HEK293 (cell line): ENCODE measurements at regions not wholly inside any gene's neighbourhood (a gene's known extent, or its start where the extent isn't known, plus 50 kb on each side); places are given as distances from the start of the nearest gene placed in this dataset.

Experiments
- CTCF ChIA-PET: fragments of 350-600 bp; formaldehyde crosslinking; extraction: SDS; loops from one replicate; lab custom pipeline; 2021; ENCODE audit warnings: antibody characterized with exemption; lab: Yijun Ruan, JAX
- POLR2A ChIA-PET: fragments of 300-600 bp; formaldehyde crosslinking; extraction: SDS; loops from one replicate; lab custom pipeline; 2020; ENCODE audit warnings: antibody characterized with exemption, inconsistent platforms; lab: Yijun Ruan, JAX
- H3K27ac ChIP-seq: fragments of 200-500 bp; sonication (Bioruptor generic); 2 replicates; pipeline ENCODE4 v1.5.1; 2014; ENCODE audit warnings: low read depth, low read length, control low read depth, inconsistent platforms; ENCODE audit errors: extremely low read depth
- H3K36me3 ChIP-seq, 2 experiments: fragments of 200-500 bp in 1 of 2; sonication (Bioruptor generic) in 1 of 2; 1 replicate in 1 of 2; 2 replicates in 1 of 2; pipeline ENCODE4 v1.5.1; 2014 to 2017; ENCODE audit warnings: inconsistent platforms in 2 of 2, low read length in 2 of 2; ENCODE audit not compliant: control insufficient read depth in 2 of 2, insufficient read depth in 1 of 2
- H3K4me1 ChIP-seq: fragments of 200-500 bp; sonication (Bioruptor generic); 2 replicates; pipeline ENCODE4 v1.5.1; 2014; ENCODE audit warnings: mild to moderate bottlenecking, low read length, inconsistent platforms; ENCODE audit not compliant: control insufficient read depth, insufficient read depth
- H3K4me3 ChIP-seq: 2 replicates; pipeline ENCODE4 v1.5.1; 2011; ENCODE audit warnings: low read depth, mild to moderate bottlenecking, control low read depth, low read length, moderate library complexity
- H3K9me3 ChIP-seq: fragments of 200-500 bp; sonication (Bioruptor generic); 2 replicates; pipeline ENCODE4 v1.5.1; 2014; ENCODE audit warnings: low read depth, low read length, inconsistent platforms; ENCODE audit not compliant: control insufficient read depth, insufficient read depth
- KLF1 ChIP-seq: fragments of 450-650 bp; formaldehyde crosslinking; IDR thresholded peaks from 2 replicates; pipeline ENCODE4 v1.5.1; 2016; ENCODE audit warnings: missing biosample characterization, missing genetic modification characterization
- MYNN ChIP-seq: fragments of 450-650 bp; formaldehyde crosslinking; IDR thresholded peaks from 2 replicates; pipeline ENCODE4 v1.5.1; 2016; ENCODE audit warnings: missing biosample characterization, missing genetic modification characterization, borderline replicate concordance
- SP3 ChIP-seq: fragments of 450-650 bp; formaldehyde crosslinking; IDR thresholded peaks from 2 replicates; pipeline ENCODE4 v1.5.1; 2016; ENCODE audit warnings: missing biosample characterization, missing genetic modification characterization
- ZBTB7A ChIP-seq: fragments of 450-650 bp; formaldehyde crosslinking; IDR thresholded peaks from 2 replicates; pipeline ENCODE4 v1.5.1; 2016; ENCODE audit warnings: low read depth, missing biosample characterization, missing genetic modification characterization
- ZNF157 ChIP-seq: fragments of 450-650 bp; formaldehyde crosslinking; IDR thresholded peaks from 2 replicates; pipeline ENCODE4 v1.5.1; 2016; ENCODE audit warnings: missing biosample characterization, missing genetic modification characterization
- ZNF202 ChIP-seq: fragments of 450-650 bp; formaldehyde crosslinking; IDR thresholded peaks from 2 replicates; pipeline ENCODE4 v1.5.1; 2016; ENCODE audit warnings: missing biosample characterization, missing genetic modification characterization, borderline replicate concordance
- ZNF214 ChIP-seq: fragments of 450-650 bp; formaldehyde crosslinking; IDR thresholded peaks from 2 replicates; pipeline ENCODE4 v1.5.1; 2017; ENCODE audit warnings: missing biosample characterization, mild to moderate bottlenecking, missing genetic modification characterization, borderline replicate concordance
- ZNF302 ChIP-seq: fragments of 450-650 bp; formaldehyde crosslinking; IDR thresholded peaks from 2 replicates; pipeline ENCODE4 v1.5.1; 2016; ENCODE audit warnings: missing biosample characterization, missing genetic modification characterization, low read depth
- ZNF426 ChIP-seq: fragments of 450-650 bp; formaldehyde crosslinking; IDR thresholded peaks from 2 replicates; pipeline ENCODE4 v1.5.1; 2017; ENCODE audit warnings: missing biosample characterization, missing genetic modification characterization, mild to moderate bottlenecking, inconsistent platforms, moderate library complexity
- ZNF654 ChIP-seq: fragments of 450-650 bp; formaldehyde crosslinking; IDR thresholded peaks from 2 replicates; pipeline ENCODE4 v1.5.1; 2016; ENCODE audit warnings: low read depth, missing biosample characterization, missing genetic modification characterization
- ZNF670 ChIP-seq: fragments of 450-650 bp; formaldehyde crosslinking; IDR thresholded peaks from 2 replicates; pipeline ENCODE4 v1.5.1; 2016; ENCODE audit warnings: missing biosample characterization, missing genetic modification characterization, low read depth
- ZNF776 ChIP-seq: fragments of 450-650 bp; formaldehyde crosslinking; IDR thresholded peaks from 2 replicates; pipeline ENCODE4 v1.5.0; 2017; ENCODE audit warnings: missing biosample characterization, missing genetic modification characterization, borderline replicate concordance
- ZXDB ChIP-seq: fragments of 450-650 bp; formaldehyde crosslinking; IDR thresholded peaks from 2 replicates; pipeline ENCODE4 v1.5.1; 2016; ENCODE audit warnings: missing biosample characterization, missing genetic modification characterization
- TF ChIP-seq, protein P1 (sequence below): fragments of 450-650 bp; formaldehyde crosslinking; IDR thresholded peaks from 2 replicates; pipeline ENCODE4 v1.5.1; 2016; ENCODE audit warnings: missing biosample characterization, missing genetic modification characterization, low read depth
- TF ChIP-seq, protein P2 (sequence below): fragments of 450-650 bp; formaldehyde crosslinking; IDR thresholded peaks from 2 replicates; pipeline ENCODE4 v1.5.1; 2017; ENCODE audit warnings: missing biosample characterization, mild to moderate bottlenecking, missing genetic modification characterization, moderate library complexity
- TF ChIP-seq, protein P3 (sequence below): fragments of 450-650 bp; formaldehyde crosslinking; IDR thresholded peaks from 2 replicates; pipeline ENCODE4 v1.5.1; 2017; ENCODE audit warnings: missing biosample characterization, missing genetic modification characterization
- TF ChIP-seq, protein P4 (sequence below): fragments of 450-650 bp; formaldehyde crosslinking; IDR thresholded peaks from 2 replicates; pipeline ENCODE4 v1.5.1; 2016; ENCODE audit warnings: missing biosample characterization, missing genetic modification characterization
- TF ChIP-seq, protein P5 (sequence below): fragments of 450-650 bp; formaldehyde crosslinking; conservative IDR thresholded peaks from 2 replicates; pipeline ENCODE4 v1.5.1; 2016; ENCODE audit warnings: low read depth, missing biosample characterization, missing genetic modification characterization
- TF ChIP-seq, protein P6 (sequence below): fragments of 450-650 bp; formaldehyde crosslinking; IDR thresholded peaks from 2 replicates; pipeline ENCODE4 v1.5.1; 2017; ENCODE audit warnings: missing biosample characterization, missing genetic modification characterization
- TF ChIP-seq, protein P7 (sequence below): fragments of 450-650 bp; IDR thresholded peaks from 2 replicates; pipeline ENCODE4 v1.5.1; 2018; ENCODE audit warnings: missing biosample characterization, missing genetic modification characterization

DNA sequence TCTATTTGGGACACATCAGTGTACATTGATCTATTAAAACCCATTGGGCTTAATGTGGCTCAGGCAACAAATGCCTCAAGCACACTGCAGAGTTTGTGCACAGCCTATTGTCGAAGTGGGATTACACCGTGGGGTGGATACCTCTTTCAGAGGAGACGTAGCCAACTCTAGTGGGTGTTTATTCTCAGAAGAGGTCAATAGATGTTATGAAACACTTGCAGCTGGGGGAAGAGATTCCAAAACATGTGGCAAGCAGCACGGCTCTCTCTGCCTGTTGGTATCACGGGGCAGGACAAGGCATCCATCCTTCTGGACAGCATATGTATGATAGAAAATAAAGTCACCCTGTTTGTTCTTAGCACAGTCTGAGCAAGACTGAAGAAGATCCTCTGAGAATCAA lies 121.4 kb upstream of the COPS8 start:
- Histone ChIP-seq H3K4me1 (no peaks in the 10 kb centered on the region), H3K4me3 (no peak overlapping the region), H3K27ac (no peak overlapping the region)
- CTCF ChIA-PET, result interaction anchor here (0.6 kb wide), 1 partner anchor 22 kb away, joined by 4 read pairs; no protein-coding TSS in a partner anchor
- TF ChIP-seq KLF1 (tag by site-specific recombination) (no peak), ZNF426 (tag by site-specific recombination) (no peak), ZNF214 (no peak), ZNF670 (tag by site-specific recombination) (no peak), ZNF157 (tag by site-specific recombination) (no peak)
- TF ChIP-seq, protein P1, sequence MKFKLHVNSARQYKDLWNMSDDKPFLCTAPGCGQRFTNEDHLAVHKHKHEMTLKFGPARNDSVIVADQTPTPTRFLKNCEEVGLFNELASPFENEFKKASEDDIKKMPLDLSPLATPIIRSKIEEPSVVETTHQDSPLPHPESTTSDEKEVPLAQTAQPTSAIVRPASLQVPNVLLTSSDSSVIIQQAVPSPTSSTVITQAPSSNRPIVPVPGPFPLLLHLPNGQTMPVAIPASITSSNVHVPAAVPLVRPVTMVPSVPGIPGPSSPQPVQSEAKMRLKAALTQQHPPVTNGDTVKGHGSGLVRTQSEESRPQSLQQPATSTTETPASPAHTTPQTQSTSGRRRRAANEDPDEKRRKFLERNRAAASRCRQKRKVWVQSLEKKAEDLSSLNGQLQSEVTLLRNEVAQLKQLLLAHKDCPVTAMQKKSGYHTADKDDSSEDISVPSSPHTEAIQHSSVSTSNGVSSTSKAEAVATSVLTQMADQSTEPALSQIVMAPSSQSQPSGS, result no peak
- TF ChIP-seq, protein P2, sequence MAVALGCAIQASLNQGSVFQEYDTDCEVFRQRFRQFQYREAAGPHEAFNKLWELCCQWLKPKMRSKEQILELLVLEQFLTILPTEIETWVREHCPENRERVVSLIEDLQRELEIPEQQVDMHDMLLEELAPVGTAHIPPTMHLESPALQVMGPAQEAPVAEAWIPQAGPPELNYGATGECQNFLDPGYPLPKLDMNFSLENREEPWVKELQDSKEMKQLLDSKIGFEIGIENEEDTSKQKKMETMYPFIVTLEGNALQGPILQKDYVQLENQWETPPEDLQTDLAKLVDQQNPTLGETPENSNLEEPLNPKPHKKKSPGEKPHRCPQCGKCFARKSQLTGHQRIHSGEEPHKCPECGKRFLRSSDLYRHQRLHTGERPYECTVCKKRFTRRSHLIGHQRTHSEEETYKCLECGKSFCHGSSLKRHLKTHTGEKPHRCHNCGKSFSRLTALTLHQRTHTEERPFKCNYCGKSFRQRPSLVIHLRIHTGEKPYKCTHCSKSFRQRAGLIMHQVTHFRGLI (tag by site-specific recombination), result no peak
- TF ChIP-seq, protein P3, sequence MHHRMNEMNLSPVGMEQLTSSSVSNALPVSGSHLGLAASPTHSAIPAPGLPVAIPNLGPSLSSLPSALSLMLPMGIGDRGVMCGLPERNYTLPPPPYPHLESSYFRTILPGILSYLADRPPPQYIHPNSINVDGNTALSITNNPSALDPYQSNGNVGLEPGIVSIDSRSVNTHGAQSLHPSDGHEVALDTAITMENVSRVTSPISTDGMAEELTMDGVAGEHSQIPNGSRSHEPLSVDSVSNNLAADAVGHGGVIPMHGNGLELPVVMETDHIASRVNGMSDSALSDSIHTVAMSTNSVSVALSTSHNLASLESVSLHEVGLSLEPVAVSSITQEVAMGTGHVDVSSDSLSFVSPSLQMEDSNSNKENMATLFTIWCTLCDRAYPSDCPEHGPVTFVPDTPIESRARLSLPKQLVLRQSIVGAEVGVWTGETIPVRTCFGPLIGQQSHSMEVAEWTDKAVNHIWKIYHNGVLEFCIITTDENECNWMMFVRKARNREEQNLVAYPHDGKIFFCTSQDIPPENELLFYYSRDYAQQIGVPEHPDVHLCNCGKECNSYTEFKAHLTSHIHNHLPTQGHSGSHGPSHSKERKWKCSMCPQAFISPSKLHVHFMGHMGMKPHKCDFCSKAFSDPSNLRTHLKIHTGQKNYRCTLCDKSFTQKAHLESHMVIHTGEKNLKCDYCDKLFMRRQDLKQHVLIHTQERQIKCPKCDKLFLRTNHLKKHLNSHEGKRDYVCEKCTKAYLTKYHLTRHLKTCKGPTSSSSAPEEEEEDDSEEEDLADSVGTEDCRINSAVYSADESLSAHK, result no peak
- TF ChIP-seq, all 188 proteins: peak for 0
- POLR2A ChIA-PET, result no interaction called here
- Histone ChIP-seq H3K9me3 (no peaks in the 10 kb centered on the region), H3K36me3 (no peaks in the 10 kb centered on the region)

DNA sequence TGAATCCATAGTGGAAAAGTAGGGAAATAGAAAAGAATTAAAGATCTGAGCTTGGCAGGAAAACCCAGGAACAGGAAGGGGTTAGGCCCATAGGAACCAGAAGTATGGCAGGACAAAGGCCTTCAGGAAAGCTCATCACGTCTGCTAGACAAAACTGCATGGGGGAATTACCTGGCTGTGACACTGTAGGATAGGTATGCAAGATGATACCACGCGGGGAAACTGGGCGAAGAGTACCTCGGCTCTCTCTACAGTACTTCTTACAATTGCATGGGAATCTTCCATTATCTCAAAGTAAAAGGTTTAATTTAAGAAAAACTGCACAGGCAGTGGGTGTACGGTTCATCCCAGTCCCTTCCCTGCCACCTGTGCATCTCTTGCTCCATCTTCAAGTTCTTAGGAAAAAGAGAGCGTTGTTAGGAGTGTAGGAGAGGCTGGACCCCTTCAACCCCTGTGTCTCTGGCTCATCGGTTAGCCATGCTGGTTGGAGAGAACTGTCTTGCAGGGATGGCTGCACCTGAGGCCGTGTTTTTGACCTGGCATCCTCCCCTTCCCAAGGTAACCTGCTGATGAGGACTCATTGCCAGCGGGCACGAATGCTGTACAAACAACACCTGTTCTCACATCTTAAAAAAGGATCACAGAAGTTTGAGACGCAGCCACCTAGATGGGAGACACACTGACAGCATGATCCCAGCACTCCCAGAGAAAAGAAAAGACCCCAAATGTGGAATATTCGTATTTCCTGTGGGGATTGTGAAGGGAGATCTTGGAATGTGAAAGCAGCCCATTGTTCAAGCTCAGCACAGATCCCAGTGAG lies 120.5 kb upstream of the COPS8 start:
- Histone ChIP-seq H3K9me3 (no peaks in the 10 kb centered on the region), H3K4me3 (no peak overlapping the region), H3K36me3 (no peaks in the 10 kb centered on the region), H3K4me1 (no peaks in the 10 kb centered on the region), H3K27ac (no peak overlapping the region)
- POLR2A ChIA-PET, result no interaction called here
- CTCF ChIA-PET, result no interaction called here
- TF ChIP-seq, protein P4, sequence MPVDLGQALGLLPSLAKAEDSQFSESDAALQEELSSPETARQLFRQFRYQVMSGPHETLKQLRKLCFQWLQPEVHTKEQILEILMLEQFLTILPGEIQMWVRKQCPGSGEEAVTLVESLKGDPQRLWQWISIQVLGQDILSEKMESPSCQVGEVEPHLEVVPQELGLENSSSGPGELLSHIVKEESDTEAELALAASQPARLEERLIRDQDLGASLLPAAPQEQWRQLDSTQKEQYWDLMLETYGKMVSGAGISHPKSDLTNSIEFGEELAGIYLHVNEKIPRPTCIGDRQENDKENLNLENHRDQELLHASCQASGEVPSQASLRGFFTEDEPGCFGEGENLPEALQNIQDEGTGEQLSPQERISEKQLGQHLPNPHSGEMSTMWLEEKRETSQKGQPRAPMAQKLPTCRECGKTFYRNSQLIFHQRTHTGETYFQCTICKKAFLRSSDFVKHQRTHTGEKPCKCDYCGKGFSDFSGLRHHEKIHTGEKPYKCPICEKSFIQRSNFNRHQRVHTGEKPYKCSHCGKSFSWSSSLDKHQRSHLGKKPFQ (tag by site-specific recombination), result no peak
- TF ChIP-seq ZXDB (tag by site-specific recombination), result no peak
- TF ChIP-seq ZNF776 (tag by site-specific recombination), result no peak
- TF ChIP-seq, protein P5, sequence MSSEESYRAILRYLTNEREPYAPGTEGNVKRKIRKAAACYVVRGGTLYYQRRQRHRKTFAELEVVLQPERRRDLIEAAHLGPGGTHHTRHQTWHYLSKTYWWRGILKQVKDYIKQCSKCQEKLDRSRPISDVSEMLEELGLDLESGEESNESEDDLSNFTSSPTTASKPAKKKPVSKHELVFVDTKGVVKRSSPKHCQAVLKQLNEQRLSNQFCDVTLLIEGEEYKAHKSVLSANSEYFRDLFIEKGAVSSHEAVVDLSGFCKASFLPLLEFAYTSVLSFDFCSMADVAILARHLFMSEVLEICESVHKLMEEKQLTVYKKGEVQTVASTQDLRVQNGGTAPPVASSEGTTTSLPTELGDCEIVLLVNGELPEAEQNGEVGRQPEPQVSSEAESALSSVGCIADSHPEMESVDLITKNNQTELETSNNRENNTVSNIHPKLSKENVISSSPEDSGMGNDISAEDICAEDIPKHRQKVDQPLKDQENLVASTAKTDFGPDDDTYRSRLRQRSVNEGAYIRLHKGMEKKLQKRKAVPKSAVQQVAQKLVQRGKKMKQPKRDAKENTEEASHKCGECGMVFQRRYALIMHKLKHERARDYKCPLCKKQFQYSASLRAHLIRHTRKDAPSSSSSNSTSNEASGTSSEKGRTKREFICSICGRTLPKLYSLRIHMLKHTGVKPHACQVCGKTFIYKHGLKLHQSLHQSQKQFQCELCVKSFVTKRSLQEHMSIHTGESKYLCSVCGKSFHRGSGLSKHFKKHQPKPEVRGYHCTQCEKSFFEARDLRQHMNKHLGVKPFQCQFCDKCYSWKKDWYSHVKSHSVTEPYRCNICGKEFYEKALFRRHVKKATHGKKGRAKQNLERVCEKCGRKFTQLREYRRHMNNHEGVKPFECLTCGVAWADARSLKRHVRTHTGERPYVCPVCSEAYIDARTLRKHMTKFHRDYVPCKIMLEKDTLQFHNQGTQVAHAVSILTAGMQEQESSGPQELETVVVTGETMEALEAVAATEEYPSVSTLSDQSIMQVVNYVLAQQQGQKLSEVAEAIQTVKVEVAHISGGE (tag by site-specific recombination), result no peak
- no peak for TF ChIP-seq ZBTB7A (tag by site-specific recombination)
- TF ChIP-seq, protein P6, sequence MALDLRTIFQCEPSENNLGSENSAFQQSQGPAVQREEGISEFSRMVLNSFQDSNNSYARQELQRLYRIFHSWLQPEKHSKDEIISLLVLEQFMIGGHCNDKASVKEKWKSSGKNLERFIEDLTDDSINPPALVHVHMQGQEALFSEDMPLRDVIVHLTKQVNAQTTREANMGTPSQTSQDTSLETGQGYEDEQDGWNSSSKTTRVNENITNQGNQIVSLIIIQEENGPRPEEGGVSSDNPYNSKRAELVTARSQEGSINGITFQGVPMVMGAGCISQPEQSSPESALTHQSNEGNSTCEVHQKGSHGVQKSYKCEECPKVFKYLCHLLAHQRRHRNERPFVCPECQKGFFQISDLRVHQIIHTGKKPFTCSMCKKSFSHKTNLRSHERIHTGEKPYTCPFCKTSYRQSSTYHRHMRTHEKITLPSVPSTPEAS, result no peak
- no peak for TF ChIP-seq MYNN (tag by site-specific recombination)
- TF ChIP-seq ZNF302 (tag by site-specific recombination), result no peak
- TF ChIP-seq ZNF654 (tag by site-specific recombination), result no peak
- no peak for TF ChIP-seq SP3
- TF ChIP-seq ZNF202 (tag by site-specific recombination), result no peak
- TF ChIP-seq, protein P7, sequence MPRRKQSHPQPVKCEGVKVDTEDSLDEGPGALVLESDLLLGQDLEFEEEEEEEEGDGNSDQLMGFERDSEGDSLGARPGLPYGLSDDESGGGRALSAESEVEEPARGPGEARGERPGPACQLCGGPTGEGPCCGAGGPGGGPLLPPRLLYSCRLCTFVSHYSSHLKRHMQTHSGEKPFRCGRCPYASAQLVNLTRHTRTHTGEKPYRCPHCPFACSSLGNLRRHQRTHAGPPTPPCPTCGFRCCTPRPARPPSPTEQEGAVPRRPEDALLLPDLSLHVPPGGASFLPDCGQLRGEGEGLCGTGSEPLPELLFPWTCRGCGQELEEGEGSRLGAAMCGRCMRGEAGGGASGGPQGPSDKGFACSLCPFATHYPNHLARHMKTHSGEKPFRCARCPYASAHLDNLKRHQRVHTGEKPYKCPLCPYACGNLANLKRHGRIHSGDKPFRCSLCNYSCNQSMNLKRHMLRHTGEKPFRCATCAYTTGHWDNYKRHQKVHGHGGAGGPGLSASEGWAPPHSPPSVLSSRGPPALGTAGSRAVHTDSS, result no peak
